NCI-H2227 treated with DMSO at 0.1 percent for 48 hours (cell line): ENCODE measurements at regions not wholly inside any gene's neighbourhood (a gene's known extent, or its start where the extent isn't known, plus 50 kb on each side); places are given as distances from the start of the nearest gene placed in this dataset.

Experiments
- DNase-seq: peaks from one replicate; lab custom pipeline; 2025; lab: John Stamatoyannopoulos, UW

DNA sequence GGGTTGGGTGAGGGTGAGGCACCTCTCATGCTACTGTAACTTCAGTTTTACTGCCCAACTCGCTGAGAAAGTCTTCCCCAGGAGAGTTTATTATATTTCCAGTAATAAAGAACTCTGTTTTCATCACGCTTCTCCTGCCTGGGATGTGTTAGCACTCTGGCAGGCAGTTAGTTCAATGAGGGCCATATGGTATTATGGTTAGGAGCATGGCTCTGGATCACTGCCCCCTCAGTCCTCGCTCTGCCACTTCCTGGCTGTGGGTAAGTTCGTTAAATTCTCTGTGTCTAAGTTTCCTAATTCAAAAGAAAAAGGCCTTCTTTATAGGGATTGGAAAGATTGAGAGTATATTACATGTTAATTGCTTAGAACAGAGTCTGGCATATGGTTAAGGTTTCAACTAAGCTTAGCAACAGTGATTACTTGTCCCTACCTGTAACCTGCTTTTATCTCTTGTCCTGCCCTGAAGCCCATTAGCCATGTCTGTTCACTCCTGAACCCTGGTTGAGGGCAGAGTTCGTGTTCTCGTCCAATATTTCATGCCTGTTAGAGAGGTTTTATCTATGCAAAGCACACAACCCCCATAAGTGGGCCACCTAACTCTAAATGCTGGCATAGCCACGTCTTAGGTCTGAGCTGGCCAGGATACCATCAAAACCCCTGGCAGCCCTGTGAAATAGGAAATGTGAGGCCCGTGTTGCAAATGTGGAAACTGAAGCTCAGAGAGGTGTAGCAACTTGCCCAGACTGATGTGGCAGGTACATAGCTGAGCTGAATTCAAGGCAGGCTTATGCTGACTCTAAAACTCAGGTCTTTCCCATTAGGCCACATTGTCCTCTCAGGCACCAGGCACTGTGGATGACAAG, 342.5 kb upstream of the JARID2 start:
- no peak for DNase-seq

DNA sequence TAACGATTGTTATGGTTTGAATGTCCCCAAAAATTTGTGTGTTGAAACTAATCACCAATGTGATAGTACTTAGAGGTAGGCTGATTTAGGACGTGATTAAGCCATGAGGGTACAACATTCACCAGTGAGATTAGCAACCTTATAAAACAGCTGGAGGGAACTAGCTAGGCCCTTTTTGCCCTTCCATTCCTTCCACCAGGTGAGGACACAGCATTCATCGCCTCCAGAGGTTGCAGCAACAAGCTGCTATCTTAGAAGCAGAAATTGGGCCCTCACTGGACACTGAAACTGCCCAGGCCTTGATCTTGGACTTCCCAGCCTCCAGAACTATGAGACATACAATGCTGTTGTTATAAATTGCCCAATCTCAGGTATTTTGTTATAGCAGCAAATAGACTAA, 340.7 kb upstream of the JARID2 start:
- DNase-seq, result no peak

DNA sequence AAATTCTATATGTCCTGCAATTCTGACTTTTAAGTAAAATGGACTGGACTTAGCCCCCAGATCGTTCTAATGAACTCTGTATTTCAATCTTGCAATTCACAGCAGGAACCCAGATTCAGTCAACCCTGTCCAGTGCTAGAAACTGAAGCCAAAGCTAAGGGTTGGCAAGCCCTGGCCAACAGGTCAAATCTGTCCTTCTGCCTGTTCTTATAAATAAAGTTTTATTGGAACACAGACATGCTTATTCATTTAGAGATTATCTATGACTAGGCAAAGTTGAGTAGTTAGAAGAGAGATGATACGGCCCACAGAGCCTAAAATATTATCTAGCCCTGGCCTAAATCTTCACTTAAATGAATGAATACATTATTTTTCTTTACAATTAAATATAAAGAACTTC, 339.2 kb upstream of the JARID2 start:
- DNase-seq, result no peak

DNA sequence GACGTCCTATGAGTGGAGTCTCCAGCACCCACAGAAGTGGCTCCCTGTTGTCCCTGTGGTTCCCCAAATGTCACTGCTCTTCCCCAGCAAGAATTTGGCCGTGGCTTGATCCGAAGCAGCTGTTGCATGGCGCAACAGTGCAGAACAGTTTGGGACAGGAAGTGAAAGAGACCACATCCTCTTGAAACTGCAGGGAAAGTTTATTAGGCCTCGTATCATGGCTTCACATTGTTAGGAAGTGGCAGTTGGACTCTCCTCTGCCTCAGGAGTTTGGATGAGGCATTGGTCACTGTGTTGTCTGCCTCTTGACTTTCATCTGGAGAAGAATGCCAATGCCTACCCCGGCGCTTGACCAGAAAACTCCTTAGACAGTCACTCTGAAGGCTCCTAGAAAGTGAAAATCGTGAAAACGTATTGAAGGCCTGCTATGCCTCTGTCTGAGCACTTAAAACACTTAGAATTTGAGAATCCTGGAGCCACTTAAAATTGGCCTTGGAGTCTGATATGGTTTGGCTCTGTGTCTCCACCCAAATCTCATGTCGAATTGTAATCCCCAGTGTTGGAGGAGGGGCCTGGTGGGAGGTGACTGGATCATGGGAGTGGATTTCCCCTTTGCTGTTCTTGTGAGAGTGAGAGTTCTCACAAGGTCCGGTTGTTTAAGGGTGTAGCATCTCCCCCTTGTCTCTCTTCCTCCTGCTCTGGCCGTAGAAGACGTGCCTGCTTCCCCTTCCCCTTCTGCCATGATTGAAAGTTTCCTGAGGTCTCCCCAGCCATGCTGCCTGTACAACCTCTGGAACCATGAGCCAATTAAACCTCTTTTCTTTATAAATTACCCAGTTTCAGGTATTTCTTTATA, 334.9 kb upstream of the JARID2 start:
- no peak for DNase-seq

DNA sequence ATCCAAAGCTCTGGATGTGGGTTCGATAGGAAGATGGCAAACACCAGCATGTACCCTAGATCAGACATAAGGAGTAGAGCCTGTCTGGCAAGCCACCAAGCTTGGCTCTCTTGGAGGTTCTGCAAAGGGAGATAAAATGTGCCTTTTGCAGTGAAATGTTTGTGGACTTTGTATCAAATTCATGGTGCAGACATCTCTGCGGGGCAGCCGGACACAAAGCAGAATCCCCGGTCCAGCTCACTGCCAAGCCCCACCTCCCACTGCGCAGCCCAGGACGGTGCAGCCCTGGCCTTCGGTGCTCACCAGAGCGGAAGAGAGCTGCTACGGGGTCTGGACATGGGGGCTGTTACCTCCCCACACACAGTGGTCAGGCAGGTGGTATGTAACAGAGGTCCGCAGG, 333.6 kb upstream of the JARID2 start:
- no peak for DNase-seq

DNA sequence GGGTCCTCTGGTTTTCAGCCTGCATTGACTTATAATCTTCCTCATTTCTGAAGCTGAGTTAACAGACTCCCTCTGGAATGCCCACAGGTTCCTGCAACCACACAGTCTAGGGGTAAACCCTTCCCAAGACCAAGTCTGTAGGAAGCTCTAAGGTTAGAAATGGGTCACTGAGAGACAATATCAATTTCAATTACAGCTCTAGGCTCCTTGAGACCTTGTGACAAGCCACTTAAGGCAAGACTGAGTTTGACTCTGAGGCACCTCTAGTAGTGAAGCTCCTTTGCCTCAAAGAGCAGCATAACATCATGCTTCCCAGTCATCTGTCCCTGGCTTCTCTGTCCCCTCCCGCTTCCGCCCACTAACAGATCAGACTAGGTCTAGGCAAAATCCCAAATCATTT, 333.2 kb upstream of the JARID2 start:
- DNase-seq, result no peak

DNA sequence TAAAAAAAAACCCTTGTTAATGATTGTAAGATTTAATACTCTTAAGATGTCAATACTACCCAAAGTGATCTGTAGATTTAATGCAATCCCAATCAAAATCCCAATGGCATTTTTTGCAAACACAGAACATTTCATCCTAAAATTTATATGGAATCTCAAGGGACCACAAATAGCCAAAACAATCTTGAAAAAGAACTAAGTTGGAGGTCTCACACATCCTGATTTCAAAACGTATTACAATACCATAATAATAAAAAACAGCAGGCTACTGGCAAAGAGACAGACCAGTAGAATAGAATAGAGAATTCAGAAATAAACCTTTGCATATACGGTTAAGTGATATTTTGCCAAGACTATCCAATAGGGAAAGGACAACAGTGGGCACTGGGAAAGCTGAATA, 331.9 kb upstream of the JARID2 start:
- DNase-seq, result no peak

DNA sequence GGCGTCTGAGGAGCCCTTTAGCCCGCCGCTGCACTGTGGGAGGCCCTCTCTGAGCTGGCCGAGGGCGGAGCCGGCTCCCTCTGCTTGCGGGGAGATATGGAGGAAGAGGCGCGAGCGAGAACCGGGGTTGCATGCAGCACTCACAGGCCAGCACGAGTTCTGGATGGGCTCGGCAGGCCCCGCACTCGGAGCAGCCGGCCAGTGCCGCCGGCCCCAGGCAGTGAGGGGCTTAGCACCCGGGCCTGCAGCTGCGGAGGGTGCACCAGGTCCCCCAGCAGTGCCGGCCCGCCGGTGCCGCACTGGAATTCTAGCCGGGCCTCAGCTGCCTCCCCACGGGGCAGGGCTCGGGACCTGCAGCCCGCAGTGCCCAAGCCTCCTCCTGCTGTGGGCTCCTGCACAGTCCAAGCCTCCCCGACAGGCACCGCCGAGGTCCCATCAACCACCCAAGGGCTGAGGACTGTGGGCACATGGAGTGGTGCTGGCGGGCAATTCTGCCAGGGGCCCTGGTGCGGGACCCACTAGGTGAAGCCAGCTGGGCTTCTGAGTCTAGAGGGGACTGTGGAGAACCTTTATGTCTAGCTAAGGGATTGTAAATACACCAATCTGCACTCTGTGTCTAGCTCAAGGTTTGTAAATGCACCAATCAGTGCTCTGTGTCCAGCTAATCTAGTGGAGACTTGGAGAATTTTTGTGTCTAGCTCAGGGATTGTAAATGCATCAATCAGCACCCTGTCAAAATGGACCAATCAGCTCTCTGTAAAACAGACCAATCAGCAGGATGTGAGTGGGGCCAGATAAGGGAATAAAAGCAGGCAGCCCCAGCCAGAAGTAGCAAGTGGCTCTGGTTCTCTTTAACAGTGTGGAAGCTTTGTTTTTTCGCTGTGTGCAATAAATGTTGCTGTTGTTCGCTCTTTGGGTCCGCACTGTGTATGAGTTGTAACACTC, 329.7 kb upstream of the JARID2 start:
- DNase-seq, result no peak

DNA sequence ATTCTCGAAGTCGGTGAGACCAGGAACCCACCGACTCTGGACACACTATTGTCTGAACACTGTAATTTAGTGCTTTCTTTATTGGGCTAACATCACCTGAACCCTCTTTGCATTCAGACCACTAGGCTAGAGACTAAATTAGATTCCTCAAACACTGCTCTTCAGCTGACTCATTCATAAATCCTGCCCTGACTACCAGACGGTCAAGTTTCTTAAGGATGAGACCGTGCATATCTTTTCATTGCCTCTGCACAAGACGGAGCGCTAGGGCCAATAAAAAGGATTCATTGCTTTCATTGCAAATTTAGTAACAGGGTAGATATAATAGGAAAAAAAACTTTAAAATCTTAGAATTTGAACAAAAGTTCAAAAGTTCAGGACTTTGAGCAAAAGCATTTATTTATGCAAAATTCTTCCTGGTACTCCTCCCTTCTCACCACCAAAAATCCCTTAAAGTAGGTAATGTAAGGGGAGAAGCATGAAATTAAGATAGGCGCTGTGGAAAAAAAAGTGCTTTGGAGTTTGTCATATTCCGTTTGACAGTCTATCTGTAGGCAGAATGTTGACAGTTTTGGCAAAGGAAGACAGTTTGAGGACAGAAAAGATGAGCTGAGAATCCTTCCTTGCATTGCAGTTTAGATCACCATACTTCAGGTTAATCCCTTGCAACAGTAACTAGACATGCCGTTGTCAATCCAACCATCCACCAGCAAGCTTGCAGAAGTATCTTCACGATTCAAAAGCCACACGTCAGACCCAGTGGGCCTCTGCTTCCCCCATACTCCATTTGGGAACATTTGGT, 328.6 kb upstream of the JARID2 start:
- DNase-seq, result no peak

DNA sequence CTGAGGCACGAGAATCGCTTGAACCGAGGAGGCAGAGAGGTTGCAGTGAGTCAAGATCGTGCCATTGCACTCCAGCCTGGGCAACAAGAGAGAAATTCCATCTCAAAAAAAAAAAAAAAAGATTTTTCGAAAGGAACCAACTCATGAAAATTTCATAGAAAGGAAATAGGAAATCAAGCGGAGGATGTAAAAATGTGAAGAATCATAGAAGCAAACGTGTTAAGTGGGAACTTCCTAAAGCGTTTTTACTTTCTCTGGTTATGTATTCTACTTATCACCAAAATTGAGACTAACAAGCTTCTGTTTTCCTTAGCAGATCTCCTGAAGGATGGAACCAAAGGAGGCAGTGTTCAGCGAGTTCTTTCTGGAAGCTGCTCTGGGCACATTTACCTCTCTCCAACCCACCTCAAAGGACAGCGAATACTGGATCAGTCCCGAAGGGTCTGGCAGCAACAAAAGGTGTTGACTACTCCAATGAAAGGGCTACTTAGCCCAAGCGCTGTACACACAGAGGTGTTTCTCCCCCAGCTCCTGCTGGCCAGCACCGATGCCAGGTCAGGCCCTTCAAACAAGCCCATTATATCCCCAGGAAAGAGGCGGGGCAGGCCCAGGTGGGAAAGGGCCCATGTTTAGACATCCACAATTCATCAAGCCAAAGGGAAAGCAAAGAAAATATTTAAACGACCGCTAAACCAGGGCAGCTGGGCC, 327.5 kb upstream of the JARID2 start:
- no peak for DNase-seq

DNA sequence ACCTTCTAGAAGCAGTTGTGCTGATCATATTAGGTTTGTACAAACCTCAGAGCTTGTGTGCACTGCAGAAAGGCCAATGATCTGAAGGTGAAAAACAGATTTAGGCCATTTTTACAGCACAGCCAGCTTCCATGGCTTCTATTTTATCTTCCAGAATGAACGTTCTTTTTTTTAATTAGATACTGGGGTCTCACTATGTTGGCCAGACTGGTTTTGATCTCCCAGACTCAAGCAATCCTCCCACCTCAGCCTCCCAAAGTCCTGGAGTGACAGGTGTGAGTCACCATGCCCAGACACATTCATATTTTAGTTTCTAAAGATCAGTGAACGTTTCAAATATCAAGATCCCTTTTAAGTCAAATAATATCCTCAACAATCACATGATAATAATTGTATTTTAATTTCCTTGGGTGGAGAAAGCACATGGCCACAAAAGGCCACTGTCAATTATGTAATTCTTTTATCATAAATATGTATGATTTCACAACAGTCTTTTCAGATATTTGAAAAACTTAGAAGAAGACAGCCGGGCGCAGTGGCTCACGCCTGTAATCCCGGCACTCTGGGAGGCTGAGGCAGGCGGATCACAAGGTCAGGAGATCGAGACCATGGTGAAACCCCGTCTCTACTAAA, 326.7 kb upstream of the JARID2 start:
- DNase-seq, result no peak

DNA sequence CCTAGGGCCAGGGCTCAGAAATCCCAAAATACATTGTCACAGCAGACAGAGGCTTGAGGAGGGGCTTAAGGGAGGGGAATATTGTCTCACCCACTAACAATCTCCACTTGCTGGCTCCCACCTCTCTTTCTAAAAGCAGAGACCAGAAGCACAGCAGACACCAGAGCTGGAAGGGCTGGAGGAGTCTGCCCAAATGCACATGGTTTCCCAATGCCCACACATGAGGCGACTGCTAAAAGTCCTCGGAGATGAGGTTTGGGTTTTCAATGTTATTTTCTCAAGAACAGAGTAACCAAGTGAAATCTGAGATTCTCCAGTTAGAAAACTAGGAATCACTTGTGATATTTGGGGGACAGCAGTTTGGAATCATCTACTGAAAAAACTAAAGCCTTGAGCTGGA, 325.6 kb upstream of the JARID2 start:
- DNase-seq, result no peak

DNA sequence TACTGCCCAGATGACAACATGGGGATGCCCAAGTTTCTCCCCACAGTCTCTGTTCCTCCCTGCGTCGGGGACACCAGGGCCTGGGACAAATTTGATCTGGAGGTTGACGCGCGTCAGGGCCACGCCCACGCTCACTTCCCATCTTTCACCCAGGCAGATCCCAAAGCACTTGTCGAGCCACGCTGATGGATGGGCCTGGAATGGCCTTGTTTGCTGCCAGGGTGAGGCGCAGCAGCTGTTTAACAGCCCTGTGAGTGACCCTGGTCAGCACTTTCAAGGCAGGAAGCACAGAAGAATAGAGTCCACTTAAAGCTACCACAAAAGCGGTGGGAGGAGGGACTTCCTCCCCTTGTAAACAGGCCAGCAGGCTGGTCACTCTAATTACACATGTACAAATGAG, 324.7 kb upstream of the JARID2 start:
- DNase-seq, result peak; percentile 22

DNA sequence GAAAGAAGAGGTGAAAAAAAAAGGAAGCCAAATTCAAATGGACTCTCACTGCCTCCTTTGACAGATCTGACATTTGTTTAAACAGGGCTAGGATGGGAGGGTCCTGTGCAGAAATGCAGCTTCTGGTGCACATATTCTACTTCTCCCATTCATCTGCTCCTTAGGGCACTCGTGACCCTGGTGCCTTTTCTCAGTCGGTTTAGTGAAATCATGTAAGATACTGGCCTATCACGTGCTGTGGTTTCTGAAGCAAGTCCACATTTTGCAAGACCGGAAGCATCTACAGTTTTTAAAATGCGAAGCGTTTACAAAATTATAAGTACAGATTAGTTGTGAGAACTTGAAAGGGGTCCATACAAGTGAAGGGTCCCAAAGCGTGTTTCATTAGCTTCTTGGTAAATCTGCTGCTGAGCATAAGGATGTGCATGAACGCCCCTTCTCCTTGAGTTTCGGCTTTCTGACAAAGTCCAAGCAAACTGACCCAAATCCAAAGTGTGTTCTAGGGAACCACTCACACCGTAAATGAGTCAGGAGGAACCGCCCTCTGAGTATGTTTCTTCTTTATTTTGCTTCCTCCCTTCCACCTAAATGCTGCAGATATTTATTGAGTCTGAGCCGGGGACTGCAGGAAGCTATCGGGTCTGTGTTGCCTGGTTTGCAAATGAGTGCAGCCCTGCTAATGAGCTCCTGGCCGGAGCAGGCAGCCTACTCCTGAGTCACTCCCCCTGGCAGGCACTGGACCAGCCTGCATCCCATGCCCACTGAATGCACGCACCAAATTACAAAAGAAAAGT, 323.8 kb upstream of the JARID2 start:
- no peak for DNase-seq

DNA sequence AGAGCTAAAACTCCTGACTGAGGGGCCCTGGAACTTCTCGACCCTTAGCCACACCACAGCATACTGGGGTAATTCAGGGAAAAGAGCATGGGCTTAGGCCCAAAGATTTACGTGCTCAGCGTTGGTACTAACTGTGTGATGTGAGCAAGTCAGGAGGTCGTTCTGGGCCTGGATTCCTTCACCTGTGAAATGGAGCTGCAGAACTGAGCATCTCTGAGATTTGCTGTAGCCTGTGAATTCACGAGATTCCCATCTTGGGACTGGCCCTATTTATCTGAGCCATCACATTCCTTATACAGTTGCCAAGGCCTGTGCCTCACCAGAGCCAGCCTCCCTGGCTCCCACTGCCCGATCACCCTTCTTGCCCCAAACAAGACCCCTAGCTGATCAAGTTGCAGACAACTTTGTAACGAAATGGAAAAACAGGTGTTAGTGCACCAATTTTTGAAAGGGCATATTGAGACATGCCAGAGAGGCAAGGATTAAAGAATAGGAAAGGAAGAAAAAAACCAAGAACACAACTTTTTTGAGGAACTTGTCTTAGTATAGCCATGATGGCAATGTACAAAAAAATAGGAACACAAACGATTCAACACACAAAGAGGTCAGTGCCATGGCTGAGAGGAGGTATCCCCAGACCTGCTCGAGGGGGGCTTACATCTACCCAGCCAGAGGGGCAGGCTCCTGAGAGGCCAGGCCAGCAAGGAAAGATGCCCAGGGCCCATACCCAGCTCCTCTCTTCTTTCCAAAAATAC, 323.0 kb upstream of the JARID2 start:
- no peak for DNase-seq

DNA sequence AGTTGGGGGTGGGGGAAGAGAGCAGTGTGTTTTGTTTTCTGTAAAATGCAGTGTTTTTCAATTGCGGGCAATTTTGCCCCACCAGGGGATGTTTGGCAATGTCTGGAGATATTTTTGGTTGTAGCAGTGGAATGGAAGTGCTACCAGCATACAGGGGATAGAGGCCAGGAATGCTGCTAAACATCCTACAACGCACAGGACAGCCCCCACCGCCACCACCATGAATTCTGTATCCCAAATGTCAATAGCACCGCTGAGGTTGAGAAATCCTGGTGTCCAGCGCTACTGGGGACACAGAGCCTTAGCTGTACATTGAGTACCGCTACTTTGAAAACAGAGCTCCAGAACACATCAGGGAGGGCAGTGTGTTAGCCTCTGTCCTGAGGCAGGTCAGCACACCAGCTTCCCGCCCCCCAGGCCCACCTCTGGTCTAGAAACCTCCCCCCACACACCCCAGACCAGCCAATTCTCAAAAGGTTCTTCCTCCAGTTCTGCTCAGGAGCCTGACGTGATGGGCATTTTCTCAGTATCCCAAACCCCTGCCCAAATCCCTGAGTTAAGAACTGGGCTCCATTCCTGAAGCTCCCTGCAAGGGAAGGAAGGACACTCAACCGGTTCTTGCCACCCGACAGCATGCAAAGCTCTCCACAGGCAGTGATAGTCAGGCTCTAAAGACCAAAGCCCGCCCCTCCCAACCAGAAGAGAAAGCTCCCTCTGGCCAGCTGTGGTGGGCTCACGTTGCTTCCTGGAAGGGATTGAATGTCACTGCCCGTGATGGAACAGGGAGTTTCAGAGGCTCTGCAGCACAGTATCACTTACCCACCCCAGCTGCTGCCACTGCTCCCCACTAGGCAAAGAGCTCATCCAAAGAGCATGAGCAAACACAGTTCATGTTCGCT, 321.5 kb upstream of the JARID2 start:
- peak; percentile 18 for DNase-seq

DNA sequence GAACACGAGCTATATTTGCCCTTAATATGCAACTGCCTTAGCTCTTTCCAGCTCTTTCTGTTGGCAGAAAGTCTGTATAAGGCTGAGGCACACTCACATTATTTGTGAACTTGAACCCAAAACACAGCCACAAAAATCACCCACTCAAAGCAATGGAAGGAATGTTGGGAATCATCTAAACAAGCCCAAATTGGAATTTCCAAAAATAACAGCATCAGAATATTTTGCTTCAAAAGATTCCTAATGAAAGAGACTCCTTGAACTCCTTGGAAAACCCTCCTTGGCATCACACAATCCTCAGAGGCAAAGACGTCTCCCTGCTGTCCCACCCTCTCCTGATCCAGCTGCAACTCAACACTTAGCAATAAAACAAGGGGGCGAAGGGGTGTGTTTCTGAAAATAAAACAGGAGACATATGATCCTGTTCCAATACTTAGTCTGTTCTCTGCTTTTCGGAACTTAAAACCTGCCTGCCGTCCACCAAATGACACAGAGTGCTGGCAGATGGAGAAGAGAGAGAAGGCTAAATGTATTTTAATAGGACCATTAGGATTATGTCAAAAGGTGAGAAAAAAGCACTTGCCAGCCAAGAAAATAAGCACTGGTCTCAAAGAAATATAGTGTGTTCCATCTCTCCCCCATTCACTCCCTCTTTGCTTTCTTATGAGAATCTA, 320.7 kb upstream of the JARID2 start:
- DNase-seq, result no peak
